T-helper 9 cell (primary cell): ENCODE measurements at regions not wholly inside any gene's neighbourhood (a gene's known extent, or its start where the extent isn't known, plus 50 kb on each side); places are given as distances from the start of the nearest gene placed in this dataset.
"Not testable (repeated sequence)": the region's sequence is repeated elsewhere in the genome, so short reads cannot be mapped to it uniquely, and the experiment has no call there.

ENCODE experiments used
- DNase-seq: peaks from one replicate; pipeline ENCODE4 v3.0.0-alpha.2; 2020

DNA sequence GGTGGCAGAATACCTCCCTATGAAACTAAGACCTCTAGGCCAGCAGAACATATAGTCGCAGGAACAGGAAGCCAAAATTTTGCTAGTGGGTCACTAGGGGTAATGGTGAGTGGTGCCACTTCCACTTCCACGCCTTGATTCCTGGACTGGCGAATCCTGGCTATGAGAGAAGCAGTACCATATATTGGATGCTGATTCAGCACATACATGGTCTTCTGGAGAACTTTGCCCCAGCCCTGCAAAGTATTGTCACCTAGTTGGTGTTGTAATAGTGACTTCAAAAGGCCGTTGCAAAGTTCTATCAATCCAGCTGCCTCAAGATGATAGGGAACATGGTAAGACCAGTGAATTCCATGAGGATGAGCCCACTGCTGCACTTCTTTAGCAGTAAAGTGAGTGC lies 769.8 kb upstream of the GYPC start:
- no peak for DNase-seq

DNA sequence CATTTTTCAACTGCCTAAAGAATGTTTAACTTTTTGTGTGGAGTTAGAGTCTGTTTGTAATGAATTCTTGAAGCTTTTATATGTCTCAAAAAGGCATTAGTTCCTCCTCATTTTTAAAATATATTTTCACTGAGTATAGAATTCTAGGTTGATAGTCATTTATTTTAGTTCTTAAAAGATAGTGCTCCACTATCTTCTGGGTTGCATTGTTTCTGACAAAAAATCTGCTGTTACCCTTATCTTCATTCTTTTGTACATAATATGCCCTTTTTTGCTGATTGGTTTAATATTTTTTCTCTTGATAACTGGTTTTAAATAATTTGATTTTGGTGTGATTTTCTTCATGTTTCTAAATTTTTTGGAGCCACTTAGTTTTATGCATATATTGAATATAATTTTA lies 754.7 kb upstream of the GYPC start:
- no peak for DNase-seq

DNA sequence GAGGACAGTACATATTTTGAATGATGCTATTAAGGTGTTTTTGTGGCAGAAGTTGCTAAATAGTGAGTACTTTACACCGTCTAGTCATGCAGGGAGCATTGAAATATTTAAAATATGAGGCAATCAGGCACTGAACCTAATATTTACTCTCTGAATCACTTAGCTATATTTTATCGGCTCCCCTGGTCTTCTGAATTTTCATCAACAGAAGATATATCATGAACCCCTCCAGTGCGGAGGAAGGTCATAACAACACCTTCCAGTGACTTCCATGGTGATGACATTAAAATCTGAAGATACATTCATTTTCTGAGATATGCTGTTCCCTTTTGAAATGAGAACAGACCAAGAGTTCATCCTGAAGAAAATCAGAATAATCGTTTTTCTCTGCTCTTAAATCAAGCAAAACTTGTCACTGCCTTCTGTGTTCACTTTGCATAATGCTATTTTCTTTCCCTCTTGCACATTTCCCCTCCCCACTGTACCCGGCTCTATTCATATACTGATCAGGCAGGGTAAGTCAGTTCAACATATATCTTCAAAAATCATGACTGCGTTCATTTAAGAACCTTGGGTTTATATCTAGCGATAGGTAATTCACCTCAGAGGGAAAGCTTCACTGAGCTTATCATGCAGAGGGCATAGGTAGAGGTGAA lies 729.9 kb upstream of the GYPC start:
- no peak for DNase-seq

DNA sequence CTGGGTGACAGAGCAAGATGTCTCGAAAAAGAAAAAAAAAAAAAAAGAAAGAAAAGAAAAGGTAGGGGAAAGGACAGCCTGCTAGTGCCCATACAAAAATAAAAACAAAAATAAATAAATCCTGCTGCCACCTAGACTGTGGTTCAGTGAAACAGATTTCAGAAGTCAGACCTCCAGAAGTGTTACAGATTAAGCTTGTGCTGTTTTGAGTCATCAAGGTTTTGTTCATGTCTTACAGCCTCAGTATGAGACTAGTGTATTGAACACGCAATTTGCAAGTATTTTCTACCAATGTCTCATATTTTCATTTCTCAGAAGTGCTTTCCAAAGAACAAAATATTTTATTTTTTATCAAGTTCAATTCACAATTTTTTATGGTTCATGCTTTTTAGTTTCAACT lies 720.4 kb upstream of the GYPC start:
- DNase-seq: no peak

DNA sequence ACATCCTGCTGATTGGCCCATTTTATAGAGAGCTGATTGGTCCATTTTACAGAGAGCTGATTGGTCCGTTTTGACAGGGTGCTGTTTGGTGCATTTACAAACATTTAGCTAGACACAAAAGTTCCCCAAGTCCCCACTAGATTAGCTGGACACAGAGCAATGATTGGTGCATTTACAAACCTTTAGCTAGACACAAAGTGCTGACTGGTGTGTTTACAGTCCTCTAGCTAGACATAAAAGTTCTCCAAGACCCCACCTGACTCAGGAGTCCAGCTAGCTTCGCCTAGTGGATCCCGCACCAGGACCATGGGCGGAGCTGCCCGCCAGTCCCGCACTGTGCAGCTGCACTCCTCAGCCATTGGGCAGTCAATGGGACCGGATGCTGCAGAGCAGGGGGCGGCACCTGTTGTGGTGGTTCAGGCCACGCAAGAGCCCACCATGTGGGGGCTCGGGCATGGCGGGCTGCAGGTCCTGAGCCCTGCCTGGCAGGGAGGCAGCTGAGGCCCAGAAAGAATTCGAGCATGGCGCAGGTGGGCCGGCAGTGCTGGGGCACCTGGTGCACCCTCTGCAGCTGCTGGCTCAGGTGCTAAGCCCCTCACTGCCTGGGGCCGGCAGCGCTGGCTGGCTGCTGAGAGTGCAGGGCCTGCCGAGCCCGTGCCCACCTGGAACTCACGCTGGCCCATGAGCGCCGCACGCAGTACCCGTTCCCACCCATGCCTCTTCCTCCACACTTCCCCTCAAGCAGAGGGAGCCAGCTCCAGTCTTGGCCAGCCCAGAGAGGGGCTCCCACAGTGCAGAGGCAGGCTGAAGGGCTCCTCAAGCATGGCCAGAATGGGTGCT lies 713.2 kb upstream of the GYPC start:
- DNase-seq: no peak

DNA sequence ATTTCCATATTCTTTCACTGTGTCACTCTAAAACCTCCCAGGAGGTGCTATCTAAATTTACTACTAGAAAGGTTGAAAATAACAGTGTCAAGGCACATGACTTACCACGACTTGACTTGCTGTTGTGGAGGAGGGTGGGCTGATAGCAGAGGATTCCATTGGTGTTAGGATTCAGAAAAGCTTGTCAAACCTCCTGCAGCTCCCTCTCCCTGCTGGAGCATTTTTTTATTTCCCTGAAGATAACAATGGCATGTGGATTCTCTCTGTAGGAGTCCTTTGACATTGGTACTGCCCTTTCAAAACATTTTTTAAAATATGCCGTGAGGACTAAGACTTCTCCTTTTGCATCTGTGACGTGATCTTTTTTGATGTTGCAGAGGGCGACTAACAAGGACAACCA lies 696.9 kb upstream of the GYPC start:
- DNase-seq: no peak

DNA sequence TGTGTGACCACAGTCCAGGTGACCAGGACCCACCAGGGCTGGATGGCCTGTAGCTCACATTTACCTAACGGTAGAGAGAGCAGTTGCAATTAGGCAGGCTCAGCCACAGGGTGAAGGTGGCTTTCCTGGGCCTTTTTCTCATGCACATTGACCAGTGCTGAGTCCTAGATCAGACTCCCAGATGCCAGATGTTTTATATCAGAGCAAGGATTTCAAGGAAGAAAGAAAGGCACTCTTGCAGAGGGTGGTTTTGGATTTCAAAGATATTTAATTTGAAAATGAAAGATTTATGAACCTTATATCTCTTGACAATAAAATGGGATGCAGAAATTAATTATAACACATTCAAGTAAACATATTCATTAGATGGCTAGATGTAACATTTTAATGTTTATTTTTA lies 694.2 kb upstream of the GYPC start:
- no peak for DNase-seq

DNA sequence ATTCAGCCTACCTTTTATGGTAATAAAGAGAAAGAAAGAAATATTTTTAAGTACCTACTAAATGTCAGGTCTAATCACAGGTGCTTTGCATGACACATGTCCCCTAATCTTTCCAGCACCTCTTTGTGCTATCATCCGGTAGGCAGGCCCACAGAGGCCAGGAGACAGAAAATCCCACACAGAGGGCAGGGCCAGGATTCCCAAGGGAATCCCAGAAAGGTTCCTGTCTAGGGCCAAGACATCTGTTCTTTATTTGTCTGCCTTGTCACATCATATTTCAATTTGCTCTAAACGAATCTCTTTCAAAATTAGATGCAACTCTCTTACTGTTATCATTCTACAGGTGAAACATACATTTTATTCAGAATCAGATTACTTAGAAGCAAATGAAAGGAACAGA lies 676.1 kb upstream of the GYPC start:
- no peak for DNase-seq

DNA sequence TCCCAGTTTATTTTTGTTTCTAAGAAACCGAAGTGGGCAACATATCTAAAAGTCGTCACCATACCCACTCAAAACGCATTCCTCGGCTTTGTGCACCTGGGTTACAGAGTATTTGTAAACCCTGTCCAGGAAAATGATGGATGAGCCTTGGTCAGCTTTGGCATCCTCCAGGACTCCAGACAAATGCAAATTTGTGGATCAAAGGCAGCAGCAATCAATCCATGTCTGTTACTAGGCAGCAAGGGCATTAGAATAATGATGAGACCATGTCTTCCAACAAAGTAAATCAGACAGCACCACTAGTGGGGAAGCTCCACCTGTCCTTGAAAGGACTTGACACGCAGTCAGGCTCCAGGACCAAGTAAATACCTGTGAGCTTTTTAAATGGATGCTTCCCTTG lies 672.6 kb upstream of the GYPC start:
- DNase-seq: no peak

DNA sequence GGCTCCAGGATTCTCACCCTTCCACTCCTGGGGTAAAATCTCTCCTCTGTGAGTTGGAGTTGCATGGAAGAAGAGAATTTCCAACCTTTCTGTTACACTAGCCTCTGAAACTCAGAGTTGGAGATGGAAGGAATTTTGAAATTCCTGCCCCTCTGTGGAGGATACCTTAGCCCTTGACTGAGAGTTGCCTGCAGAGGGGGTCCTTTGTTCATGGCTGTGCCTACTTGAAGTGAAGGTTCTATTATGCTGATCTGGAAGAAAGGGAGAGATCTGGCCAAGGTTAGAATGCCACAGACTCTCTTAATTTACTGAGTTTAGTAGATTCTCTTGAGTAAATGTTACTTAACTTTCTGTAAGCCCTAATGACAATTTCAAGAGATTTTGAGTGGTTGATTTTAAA lies 626.6 kb upstream of the GYPC start:
- no peak for DNase-seq

DNA sequence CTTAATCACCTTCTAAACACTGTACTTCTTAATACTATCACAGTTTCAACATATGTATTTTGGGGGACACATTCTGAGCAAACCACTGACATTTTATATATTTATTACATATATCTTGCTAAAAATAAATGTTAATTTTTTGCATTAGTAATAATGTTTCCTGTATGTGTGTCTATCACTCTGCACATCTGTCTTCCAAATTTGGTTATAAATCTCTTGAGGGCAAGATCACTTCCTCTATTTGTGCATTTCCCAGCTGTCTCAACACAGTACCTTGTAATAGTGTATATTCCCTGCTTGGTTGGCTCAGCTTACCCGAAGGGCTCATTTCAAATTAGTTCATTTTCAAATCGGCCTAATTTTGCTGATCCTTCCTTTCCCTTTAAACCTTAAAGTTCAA lies 617.1 kb upstream of the GYPC start:
- DNase-seq: no peak

DNA sequence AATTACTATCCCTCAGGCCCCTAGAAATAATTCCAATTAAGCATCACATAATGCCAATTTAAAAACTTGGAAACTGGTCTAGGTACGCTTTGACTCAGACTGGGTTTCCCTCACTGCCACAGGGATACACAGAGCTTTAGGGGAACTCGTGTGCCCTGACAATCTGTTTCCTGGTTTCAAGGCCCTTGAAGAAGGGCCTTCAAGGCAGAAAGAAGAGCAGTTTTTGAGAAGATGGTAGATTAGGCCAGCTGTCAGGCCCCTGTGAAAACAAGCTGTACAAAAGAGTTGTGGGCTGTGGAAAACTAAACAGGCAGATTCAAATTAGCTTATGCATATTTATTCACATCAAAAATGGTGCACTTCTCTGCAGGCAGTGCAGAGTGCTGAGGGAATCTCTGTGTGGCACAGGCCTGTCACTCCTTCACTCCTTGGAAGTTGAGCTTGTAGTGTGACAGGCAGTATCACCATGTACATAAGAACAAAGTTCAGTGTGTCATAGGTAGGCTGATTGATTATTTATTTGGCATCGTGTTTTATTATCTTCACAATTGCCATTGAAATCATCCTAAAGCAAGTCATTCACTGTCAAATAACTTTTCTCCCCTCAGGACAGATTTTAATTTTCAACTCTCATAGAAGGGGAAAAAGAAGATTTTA lies 614.4 kb upstream of the GYPC start:
- no peak for DNase-seq

DNA sequence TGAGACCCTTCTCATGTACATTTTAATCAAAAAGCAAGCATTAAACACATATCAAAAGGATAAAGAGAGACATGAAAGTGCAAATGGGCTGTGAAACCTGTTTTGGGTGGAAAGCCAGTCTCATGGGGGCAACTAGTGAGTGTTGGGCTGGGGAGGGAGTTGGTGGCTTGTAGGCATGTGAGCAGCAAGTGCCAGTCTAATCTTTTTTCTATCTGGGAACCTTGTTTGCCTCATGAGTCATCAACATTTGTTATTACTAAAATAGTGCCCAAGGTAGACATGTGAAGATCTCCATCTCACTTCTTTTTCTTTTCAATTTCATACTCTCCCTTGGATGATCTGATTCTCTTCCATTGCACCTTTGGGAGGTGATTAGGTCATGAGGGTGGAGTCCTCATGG lies 613.9 kb upstream of the GYPC start:
- DNase-seq: no peak

DNA sequence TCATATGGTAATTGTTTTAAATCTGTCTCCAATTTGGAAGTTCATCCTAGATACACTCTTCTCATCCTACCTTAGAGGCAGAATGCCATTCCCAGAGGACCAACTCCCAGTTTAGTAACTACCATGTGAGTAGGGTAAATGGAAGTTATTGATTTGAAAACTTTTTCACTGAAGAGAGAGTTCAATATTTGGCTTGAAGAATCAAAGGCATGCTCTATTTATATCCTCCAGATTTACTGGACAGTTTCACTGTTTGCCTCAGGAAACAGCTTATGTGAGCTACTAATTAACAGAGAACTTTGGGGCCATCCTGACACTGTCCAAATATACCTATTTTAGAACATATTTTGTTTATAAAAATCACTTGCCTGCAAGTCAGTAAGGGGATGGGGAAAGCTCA lies 607.2 kb upstream of the GYPC start:
- no peak for DNase-seq

DNA sequence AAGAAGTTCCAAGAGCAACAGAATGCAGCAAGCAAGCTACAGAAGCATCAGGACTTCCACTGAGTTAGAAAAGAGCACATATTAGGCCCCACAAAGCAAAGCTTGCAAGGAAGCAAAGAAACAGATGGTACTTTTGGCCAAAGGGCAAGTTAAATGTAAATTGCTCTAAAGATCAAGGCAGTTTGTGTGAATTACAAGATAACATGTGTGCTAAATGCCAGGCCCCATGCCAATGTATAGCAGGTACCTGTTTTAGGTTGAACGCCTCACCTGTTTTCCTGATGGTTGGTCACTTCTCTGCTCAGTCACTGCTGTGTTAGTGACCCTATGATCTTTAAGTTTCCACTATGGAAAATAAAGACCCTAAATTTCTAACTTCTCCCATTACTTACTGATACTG lies 606.5 kb upstream of the GYPC start:
- no peak for DNase-seq

DNA sequence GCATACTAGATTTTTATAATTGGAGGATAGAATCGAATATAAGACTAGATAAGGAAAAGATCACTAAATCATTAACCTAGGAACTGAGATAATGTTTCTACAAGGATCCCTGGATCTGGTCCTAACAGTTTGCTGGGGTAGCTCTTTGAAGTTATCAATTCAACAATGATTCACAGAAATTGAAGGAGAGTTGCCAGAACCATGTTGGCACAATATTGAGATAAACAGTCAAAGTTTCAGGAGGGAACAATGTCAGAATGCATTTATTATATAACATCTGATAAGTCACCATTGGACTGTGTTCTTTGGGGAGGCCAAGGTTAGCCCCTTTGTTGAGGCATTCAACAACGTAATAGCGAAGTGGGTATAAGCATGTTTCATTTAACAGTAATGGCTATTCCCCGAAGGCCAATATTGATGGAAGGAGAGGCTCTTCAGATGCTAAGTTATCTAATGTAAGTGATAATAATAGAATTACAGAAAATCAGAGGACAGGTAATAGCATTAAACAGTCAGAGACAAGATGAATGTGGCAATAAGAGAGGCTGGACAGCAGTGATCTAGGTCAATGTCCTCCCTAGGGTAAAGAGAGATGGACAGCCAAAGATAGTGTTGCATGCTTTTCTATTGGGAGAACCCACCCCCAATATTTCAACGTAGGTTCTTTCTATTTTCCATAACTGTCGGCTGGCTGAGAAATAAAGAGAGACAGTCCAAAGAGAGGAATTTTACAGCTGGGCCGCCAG lies 604.8 kb upstream of the GYPC start:
- DNase-seq: no peak

DNA sequence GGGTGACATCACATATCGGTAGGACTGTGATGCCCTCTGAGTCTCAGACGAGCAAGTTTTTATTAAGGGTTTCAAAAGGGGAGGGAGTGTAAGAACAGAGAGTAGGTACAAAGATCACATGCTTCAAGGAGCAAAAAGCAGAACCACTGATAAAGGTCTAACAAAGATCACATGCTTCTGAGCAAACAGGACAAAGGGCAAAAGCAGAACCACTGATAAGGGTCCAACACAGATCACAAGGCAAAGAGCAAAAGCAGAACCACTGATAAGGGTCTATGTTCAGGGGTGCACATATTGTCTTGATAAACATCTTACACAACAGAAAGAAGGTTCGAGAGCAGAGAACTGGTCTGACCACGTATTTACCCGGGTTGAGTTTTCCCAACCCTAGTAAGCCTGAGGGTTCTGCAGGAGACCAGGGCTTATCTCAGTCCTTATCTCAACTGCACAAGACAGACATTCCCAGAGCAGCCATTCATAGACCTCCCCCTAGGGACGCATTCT lies 604.2 kb upstream of the GYPC start:
- not testable (repeated sequence) for DNase-seq

DNA sequence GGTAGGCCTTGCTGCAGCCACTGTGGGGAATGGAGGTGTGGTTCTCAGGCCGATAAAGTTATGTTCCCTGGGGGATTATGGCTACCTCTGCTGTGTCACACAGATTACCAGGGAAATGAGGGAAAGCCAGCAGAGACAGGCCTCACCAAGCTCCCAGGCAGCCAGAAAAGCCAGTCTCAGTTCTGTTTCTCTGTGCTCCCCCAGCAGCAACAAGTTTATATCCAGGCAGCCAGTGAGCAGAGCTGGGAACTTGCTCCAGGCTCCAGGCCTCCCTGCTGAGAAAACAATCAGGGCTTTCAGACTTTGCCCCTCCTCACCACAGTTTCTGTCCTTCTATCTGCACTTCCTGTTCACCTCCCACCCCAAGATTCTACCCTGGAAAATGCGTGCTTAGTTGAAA lies 596.6 kb upstream of the GYPC start:
- DNase-seq: no peak

DNA sequence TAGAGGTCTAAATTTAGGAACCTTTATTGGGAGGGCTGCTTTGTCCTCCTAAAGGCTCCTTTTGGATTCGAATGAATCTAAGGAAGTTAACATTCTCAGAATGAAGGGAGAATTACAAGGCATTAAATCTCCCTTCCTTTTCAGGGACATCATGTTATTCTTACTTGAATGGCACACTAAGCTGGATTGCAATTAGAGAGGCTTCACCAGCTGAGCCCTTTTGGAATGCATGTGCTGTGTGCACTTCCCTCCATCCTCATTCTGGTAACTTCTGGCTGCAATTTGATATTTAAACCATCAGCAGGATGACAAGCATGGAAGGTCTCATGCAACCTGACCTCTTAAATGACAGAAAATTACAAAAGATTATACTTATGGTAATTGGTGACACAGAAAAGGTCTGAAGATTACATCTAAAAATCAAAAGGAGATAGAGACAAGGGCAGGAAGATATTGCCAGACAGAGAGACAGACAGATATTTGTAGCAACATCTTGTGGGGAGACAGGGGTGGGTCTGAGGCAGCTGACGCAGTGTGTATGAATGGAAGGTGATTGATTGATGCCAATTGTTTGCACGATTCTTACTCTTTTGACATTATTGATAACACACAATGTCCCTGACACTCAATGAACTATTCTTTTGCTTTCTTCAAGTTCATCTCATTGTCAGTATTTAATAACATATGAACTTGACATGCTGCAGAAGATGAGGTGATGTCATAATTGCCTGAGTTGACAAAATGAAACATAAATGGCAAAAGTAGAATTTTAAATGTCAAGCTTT lies 570.8 kb upstream of the GYPC start:
- no peak for DNase-seq

DNA sequence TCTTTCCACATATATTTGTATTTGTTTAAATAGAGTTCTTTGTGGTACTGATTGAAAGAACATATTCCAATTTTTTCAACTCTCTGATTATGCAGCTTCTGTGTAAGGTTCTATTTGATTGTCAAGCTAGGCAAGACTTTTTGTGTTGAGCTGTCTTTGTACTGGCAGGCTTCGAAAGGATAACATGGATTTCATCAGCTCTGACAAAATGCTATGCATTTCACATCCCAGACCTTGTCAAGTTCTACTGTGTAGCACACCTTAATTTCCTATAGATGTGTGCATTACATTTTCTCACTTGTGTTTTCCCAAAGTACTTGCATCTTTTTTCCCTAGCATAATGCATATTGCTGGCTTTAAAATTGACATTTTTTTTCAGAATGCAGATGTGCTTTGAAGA lies 555.0 kb upstream of the GYPC start:
- no peak for DNase-seq

DNA sequence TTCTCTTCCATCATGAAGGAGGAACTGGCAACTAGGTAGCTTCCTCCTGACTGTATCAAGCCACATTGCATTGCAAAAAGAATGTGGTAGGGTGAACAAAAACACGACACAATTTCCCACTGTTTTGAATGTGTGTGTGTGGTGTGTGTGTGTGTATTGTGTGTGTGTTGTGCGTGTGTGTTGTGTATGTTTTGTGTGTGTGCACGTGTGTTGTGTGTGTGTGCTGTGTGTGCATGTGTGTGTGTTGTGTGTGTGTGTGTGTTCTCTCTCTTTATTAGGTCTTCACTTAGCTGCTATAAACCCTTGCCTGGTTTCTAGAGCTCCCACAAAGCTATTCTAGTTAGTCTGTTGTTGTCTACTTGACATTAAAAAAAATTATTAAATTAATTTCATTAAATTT lies 550.0 kb upstream of the GYPC start:
- DNase-seq: no peak

DNA sequence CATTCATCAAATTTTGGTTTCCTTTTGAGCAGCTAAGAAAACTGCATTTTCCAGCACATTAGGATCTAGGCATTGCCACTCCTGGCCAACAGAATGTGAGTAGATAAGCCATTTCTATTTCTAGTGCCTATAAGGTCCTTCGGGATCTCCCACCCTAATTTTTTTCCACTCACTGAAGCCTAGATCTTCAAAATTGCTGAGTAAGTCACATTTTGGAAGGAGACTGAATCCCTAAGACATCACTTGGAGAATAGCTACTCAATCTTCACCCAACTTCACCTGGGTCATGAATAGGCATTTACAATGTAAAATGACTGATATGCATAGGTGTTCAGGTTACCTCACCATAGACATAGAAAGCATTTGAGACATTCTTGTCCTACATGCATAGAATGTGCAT lies 548.1 kb upstream of the GYPC start:
- no peak for DNase-seq
